K562 (cell line): ENCODE measurements at regions not wholly inside any gene's neighbourhood (a gene's known extent, or its start where the extent isn't known, plus 50 kb on each side); places are given as distances from the start of the nearest gene placed in this dataset.

ENCODE experiments used
- ARID1B ChIP-seq: fragments of 450-650 bp; IDR thresholded peaks from 2 replicates; pipeline ENCODE4 v1.6.1; 2016; ENCODE audit warnings: antibody characterized with exemption, mild to moderate bottlenecking, inconsistent platforms
- ATF7 ChIP-seq: fragments of 450-650 bp; IDR thresholded peaks from 2 replicates; pipeline ENCODE4 v1.7.1; 2014; ENCODE audit warnings: mild to moderate bottlenecking, moderate library complexity
- CBFA2T3 ChIP-seq: fragments of 450-650 bp; IDR thresholded peaks from 2 replicates; pipeline ENCODE4 v1.6.1; 2017
- CBX3 ChIP-seq, 2 experiments: IDR thresholded peaks; 1 replicate in 1 of 2; 2 replicates in 1 of 2; pipeline ENCODE4 v1.6.1; 2012; ENCODE audit warnings: inconsistent platforms in 2 of 2, low read length in 2 of 2, borderline replicate concordance in 1 of 2, control low read depth in 1 of 2
- CEBPB ChIP-seq: fragments of 450-650 bp; IDR thresholded peaks from 2 replicates; pipeline ENCODE4 v1.6.1; 2016; ENCODE audit warnings: missing genetic modification characterization, missing compliant biosample characterization
- CEBPG ChIP-seq, 3 experiments: fragments of 200-800 bp in 1 of 3; sonication (Bioruptor generic) in 1 of 3; sonication (generic) in 1 of 3; formaldehyde crosslinking in 1 of 3; IDR thresholded peaks in 2 of 3; conservative IDR thresholded peaks in 1 of 3; 2 replicates each; pipeline versions ENCODE4 v1.6.1 to v1.8.0; 2016 to 2022; ENCODE audit warnings: missing compliant biosample characterization in 2 of 3, missing genetic modification characterization in 2 of 3, mild to moderate bottlenecking in 1 of 3, missing genetic modification reagents in 1 of 3
- DPF2 ChIP-seq: fragments of 450-650 bp; IDR thresholded peaks from 2 replicates; pipeline ENCODE4 v1.6.1; 2016
- ESRRA ChIP-seq: fragments of 450-650 bp; IDR thresholded peaks from 2 replicates; pipeline ENCODE4 v1.6.1; 2014; ENCODE audit warnings: low read depth, mild to moderate bottlenecking, moderate library complexity, borderline replicate concordance
- ESRRB ChIP-seq: fragments of 250-450 bp; sonication (Bioruptor Pico); IDR thresholded peaks from 2 replicates; pipeline ENCODE4 v1.5.0; 2020; ENCODE audit warnings: mild to moderate bottlenecking, moderate library complexity, borderline replicate concordance
- GABPB1 ChIP-seq: sonication (generic); formaldehyde crosslinking; IDR thresholded peaks from 2 replicates; pipeline ENCODE4 v1.8.0; 2022; ENCODE audit warnings: mild to moderate bottlenecking, missing genetic modification reagents
- GATA2 ChIP-seq: sonication (generic); formaldehyde crosslinking; IDR thresholded peaks from 2 replicates; pipeline ENCODE4 v1.4.0; 2020; ENCODE audit warnings: mild to moderate bottlenecking, missing genetic modification reagents
- HOMEZ ChIP-seq: fragments of 250-450 bp; sonication (Bioruptor Pico); IDR thresholded peaks from 2 replicates; pipeline ENCODE4 v1.4.0; 2020; ENCODE audit warnings: mild to moderate bottlenecking, moderate library complexity
- IRF2 ChIP-seq: sonication (generic); formaldehyde crosslinking; IDR thresholded peaks from 2 replicates; pipeline ENCODE4 v1.8.1; 2022; ENCODE audit warnings: mild to moderate bottlenecking, missing genetic modification reagents
- JUND ChIP-seq, 2 experiments: IDR thresholded peaks; 2 replicates in 1 of 2; 3 replicates in 1 of 2; pipeline ENCODE4 v1.6.1; 2011; ENCODE audit warnings: borderline replicate concordance in 2 of 2, low read depth in 2 of 2, low read length in 2 of 2, improper control_type of control experiment in 1 of 2, missing biosample characterization in 1 of 2, missing genetic modification characterization in 1 of 2, missing genetic modification reagents in 1 of 2
- L3MBTL2 ChIP-seq: fragments of 450-650 bp; IDR thresholded peaks from 2 replicates; pipeline ENCODE4 v1.6.1; 2016; ENCODE audit warnings: mild to moderate bottlenecking, moderate library complexity
- LCOR ChIP-seq: sonication (generic); formaldehyde crosslinking; IDR thresholded peaks from 2 replicates; pipeline ENCODE4 v1.8.0; 2022; ENCODE audit warnings: mild to moderate bottlenecking, missing genetic modification reagents
- MAFF ChIP-seq: IDR thresholded peaks from 2 replicates; pipeline ENCODE4 v1.6.1; 2012; ENCODE audit warnings: low read length, improper control_type of control experiment
- MITF ChIP-seq: IDR thresholded peaks from 2 replicates; pipeline ENCODE4 v1.6.1; 2014; ENCODE audit warnings: antibody characterized with exemption
- MXI1 ChIP-seq: IDR thresholded peaks from 2 replicates; pipeline ENCODE4 v1.6.1; 2011; ENCODE audit warnings: low read depth, mild to moderate bottlenecking, improper control_type of control experiment, low read length
- NFE2 ChIP-seq: IDR thresholded peaks from 2 replicates; pipeline ENCODE4 v1.6.1; 2014; ENCODE audit warnings: antibody characterized with exemption, low read depth
- SETDB1 ChIP-seq: IDR thresholded peaks from one replicate; pipeline ENCODE4 v1.6.1; 2012; ENCODE audit warnings: low read length, control low read depth, inconsistent platforms
- SMAD4 ChIP-seq: fragments of 250-450 bp; sonication (Bioruptor Pico); conservative IDR thresholded peaks from 2 replicates; pipeline ENCODE4 v1.8.0; 2021; ENCODE audit warnings: inconsistent platforms, mild to moderate bottlenecking, moderate library complexity
- SMARCA4 ChIP-seq: fragments of 450-650 bp; IDR thresholded peaks from 2 replicates; pipeline ENCODE4 v1.6.1; 2016
- TAF15 ChIP-seq: fragments of 200-400 bp; formaldehyde crosslinking; IDR thresholded peaks from 2 replicates; pipeline ENCODE4 v1.6.1; 2017; ENCODE audit warnings: mild to moderate bottlenecking, low read depth, low read length, moderate library complexity
- TEAD4 ChIP-seq, 2 experiments: sonication (generic) in 1 of 2; formaldehyde crosslinking in 1 of 2; IDR thresholded peaks; 2 replicates each; pipeline versions ENCODE4 v1.6.1 to v1.8.0; 2012 to 2022; ENCODE audit warnings: borderline replicate concordance in 1 of 2, inconsistent platforms in 1 of 2, low read length in 1 of 2, mild to moderate bottlenecking in 1 of 2, missing genetic modification reagents in 1 of 2
- TRIM24 ChIP-seq, 2 experiments: fragments of 450-650 bp; IDR thresholded peaks; 2 replicates each; pipeline ENCODE4 v1.6.1; 2016
- ZEB2 ChIP-seq: fragments of 450-650 bp; IDR thresholded peaks from 2 replicates; pipeline ENCODE4 v1.6.1; 2016
- ZNF212 ChIP-seq: fragments of 450-650 bp; formaldehyde crosslinking; IDR thresholded peaks from 2 replicates; pipeline ENCODE4 v1.4.0; 2020; ENCODE audit warnings: mild to moderate bottlenecking
- ZNF316 ChIP-seq: fragments of 450-650 bp; IDR thresholded peaks from 2 replicates; pipeline ENCODE4 v1.6.1; 2016
- ZNF830 ChIP-seq: fragments of 250-450 bp; sonication (Bioruptor Pico); IDR thresholded peaks from 2 replicates; pipeline ENCODE4 v1.5.0; 2021; ENCODE audit warnings: mild to moderate bottlenecking

- no peak for TF ChIP-seq HOMEZ
- TF ChIP-seq SMARCA4 = peak; percentile 68
- TF ChIP-seq L3MBTL2 = peak; percentile 44; the same call in 1 of the 2 replicates
- TF ChIP-seq ATF7 = peak; percentile 27; the same call in 1 of the 2 replicates
- no peak for TF ChIP-seq CBX3 (IDR thresholded peaks at IDR 0.05; ENCODE audit: borderline replicate concordance in 1 of 2, low read length in 2 of 2)
- peak; percentile 33; the same call in 1 of the 2 replicates for TF ChIP-seq TEAD4 (IDR thresholded peaks at IDR 0.05; ENCODE audit: low read length)
- TF ChIP-seq TEAD4 (CRISPR knock-in tag; IDR thresholded peaks at IDR 0.05; ENCODE audit: borderline replicate concordance) = no peak
- TF ChIP-seq CEBPB (tag) = peak; percentile 31; the same call in 1 of the 2 replicates
- TF ChIP-seq ARID1B = peak; percentile 68
- TF ChIP-seq ZEB2 = 0 out of 2 replicates have a peak, but pooled peaks have one; percentile 22
- TF ChIP-seq JUND (IDR thresholded peaks at IDR 0.05; ENCODE audit: borderline replicate concordance, low read depth, low read length) = no peak
- TF ChIP-seq JUND (tag; IDR thresholded peaks at IDR 0.05; ENCODE audit: borderline replicate concordance, low read depth, low read length) = peak; percentile 54; the same call in 1 of the 3 replicates
- no peak for TF ChIP-seq ESRRB
- TF ChIP-seq IRF2 = no peak
- TF ChIP-seq GATA2 (CRISPR knock-in tag) = no peak
- TF ChIP-seq SETDB1 = no peak
- no peak for TF ChIP-seq ZNF830 (CRISPR knock-in tag)
- TF ChIP-seq GABPB1 (CRISPR knock-in tag) = no peak
- TF ChIP-seq NFE2 = peak; percentile 78
- no peak for TF ChIP-seq MXI1
- peak; percentile 49; the same call in 1 of the 2 replicates for TF ChIP-seq CEBPG (CRISPR knock-in tag; IDR thresholded peaks at IDR 0.05)
- peak in 1 of 2 experiments; percentile 38; a peak in 3 of 4 replicates for TF ChIP-seq CEBPG (tag; conservative IDR thresholded peaks at IDR 0.05 in 1 of 2, IDR thresholded peaks at IDR 0.05 in 1 of 2)
- no peak for TF ChIP-seq LCOR (CRISPR knock-in tag)
- TF ChIP-seq TAF15 = no peak
- TF ChIP-seq MITF = no peak
- no peak for TF ChIP-seq ZNF212 (CRISPR knock-in tag)
- peak; percentile 61 for TF ChIP-seq ZNF316
- peak; percentile 42 for TF ChIP-seq CBFA2T3
- peak in 1 of 2 experiments; percentile 45; a peak in 2 of 4 replicates for TF ChIP-seq TRIM24 (IDR thresholded peaks at IDR 0.05)
- peak; percentile 51; the same call in 1 of the 2 replicates for TF ChIP-seq ESRRA
- peak; percentile 69 for TF ChIP-seq DPF2
- peak; percentile 33; the same call in 1 of the 2 replicates for TF ChIP-seq SMAD4
- peak; percentile 41; the same call in 1 of the 2 replicates for TF ChIP-seq MAFF
These were observed 52.7 kb upstream of the KSR1 start (continued) for GRCh38 chr17:27403480-27404005.
